Right atrium auricular region (tissue), 2 donors: ENCODE measurements at regions not wholly inside any gene's neighbourhood (a gene's known extent, or its start where the extent isn't known, plus 50 kb on each side); places are given as distances from the start of the nearest gene placed in this dataset.
"Not testable (repeated sequence)": the region's sequence is repeated elsewhere in the genome, so short reads cannot be mapped to it uniquely, and the experiment has no call there.

ENCODE experiments used
- DNase-seq: peaks from one replicate; pipeline ENCODE4 v3.0.0-alpha.2; 2019; ENCODE audit warnings: low spot score
- H3K27ac ChIP-seq, 2 donors: fragments of 200-600 bp; sonication (generic); 1 replicate in 1 of 2; 2 replicates in 1 of 2; pipeline ENCODE4 v1.5.1; 2016 to 2019
- H3K27me3 ChIP-seq, 2 donors: fragments of 200-600 bp; sonication (generic); one replicate each; pipeline versions ENCODE4 v1.5.1 to v1.6.0; 2017 to 2019
- H3K36me3 ChIP-seq: fragments of 200-600 bp; sonication (generic); one replicate; pipeline ENCODE4 v1.5.1; 2016
- H3K4me1 ChIP-seq, 2 donors: fragments of 200-600 bp; sonication (generic); one replicate each; pipeline versions ENCODE4 v1.5.1 to v1.6.0; 2017 to 2019
- H3K4me3 ChIP-seq, 2 donors: fragments of 200-600 bp; sonication (generic); 1 replicate in 1 of 2; 2 replicates in 1 of 2; pipeline ENCODE4 v1.5.1; 2017 to 2019; ENCODE audit warnings: mild to moderate bottlenecking in 1 of 2, moderate library complexity in 1 of 2
- H3K9me3 ChIP-seq, 2 donors: fragments of 200-600 bp; sonication (generic); one replicate each; pipeline ENCODE4 v1.5.1; 2019
- TF ChIP-seq, protein P1 (sequence below), 2 donors: fragments of 200-600 bp; sonication (generic); IDR thresholded peaks; one replicate each; pipeline ENCODE4 v1.5.1; 2019; ENCODE audit warnings: antibody characterized with exemption in 2 of 2

DNA sequence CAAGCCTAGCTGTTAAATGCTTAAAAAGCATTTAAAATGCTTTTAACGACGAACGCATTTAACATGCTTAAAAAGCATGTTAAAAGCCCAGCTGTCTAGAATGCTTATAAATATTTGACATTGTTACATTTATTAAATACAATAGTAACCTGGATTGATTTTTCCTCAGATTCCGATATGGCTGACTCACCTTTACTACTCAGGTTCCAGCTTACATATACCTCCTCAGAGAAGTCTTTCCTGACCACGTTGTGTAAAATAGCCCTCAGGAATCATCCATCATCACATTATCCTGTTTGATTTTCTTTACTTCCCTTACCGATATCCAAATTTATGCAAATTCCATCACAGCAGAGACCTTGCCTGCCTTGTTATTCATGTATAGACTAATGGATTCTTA lies 51.4 kb downstream of the SLC41A2 start:
- H3K4me1 ChIP-seq: peaks cover 0 to 6% of the 10 kb centered on the region in 2 donors
- no peak overlapping the region for H3K27ac ChIP-seq
- DNase-seq: no peak
- TF ChIP-seq, protein P1, sequence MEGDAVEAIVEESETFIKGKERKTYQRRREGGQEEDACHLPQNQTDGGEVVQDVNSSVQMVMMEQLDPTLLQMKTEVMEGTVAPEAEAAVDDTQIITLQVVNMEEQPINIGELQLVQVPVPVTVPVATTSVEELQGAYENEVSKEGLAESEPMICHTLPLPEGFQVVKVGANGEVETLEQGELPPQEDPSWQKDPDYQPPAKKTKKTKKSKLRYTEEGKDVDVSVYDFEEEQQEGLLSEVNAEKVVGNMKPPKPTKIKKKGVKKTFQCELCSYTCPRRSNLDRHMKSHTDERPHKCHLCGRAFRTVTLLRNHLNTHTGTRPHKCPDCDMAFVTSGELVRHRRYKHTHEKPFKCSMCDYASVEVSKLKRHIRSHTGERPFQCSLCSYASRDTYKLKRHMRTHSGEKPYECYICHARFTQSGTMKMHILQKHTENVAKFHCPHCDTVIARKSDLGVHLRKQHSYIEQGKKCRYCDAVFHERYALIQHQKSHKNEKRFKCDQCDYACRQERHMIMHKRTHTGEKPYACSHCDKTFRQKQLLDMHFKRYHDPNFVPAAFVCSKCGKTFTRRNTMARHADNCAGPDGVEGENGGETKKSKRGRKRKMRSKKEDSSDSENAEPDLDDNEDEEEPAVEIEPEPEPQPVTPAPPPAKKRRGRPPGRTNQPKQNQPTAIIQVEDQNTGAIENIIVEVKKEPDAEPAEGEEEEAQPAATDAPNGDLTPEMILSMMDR (IDR thresholded peaks at IDR 0.05): no peak
- no peaks in the 10 kb centered on the region for H3K27me3 ChIP-seq
- H3K36me3 ChIP-seq: no peaks in the 10 kb centered on the region
- no peaks in the 10 kb centered on the region for H3K9me3 ChIP-seq
- no peak overlapping the region for H3K4me3 ChIP-seq

DNA sequence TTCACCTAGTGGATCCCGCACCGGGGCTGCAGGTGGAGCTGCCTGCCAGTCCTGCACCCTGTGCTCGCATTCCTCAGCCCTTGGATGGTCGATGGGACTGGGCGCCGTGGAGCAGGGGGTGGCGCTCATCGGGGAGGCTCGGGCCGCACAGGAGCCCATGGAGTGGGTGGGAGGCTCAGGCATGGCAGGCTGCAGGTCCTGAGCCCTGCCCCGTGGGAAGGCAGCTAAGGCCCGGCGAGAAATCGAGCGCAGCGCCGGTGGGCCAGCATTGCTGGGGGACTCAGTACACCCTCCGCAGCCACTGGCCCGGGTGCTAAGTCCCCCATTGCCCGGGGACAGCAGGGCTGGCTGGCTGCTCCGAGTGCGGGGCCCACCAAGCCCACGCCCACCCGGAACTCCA lies 52.6 kb downstream of the SLC41A2 start:
- not testable (repeated sequence) for DNase-seq, H3K4me3 ChIP-seq, H3K36me3 ChIP-seq, H3K27me3 ChIP-seq, H3K27ac ChIP-seq, H3K9me3 ChIP-seq, H3K4me1 ChIP-seq

DNA sequence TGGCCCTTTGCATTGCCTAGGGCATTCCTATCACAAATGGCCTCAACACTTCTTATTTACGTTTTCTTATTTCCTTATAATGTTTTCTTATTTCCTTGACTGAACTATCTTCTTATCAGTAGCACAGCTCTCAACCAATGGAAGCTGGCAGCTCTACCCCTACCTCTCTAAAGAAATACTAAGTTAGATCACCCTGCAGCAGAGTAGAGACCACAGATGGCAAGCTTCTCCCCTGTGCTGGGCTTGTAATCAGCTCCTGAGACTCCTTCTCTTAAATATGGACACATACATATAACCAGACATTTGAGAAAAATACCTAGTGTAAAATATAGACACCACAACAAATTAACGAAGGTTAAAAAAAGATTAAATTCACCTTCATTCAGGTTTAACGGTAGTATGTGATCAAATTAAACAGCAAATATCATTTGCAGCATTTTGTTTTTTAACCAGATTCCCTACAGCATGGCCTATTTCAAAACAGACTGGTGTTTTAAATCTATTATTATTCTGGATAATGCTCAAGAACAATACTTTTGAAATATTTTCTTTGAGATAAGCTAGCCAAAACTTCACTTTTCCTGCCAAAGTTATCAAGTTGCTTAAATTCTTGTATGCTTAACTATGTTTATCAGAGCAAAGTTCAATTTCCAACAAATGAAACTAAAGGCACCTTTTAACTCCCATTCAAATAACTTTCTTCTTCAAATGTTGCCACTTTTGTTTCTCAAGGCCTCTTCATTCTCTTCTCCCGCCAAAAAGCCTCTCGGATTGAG lies 54.3 kb downstream of the SLC41A2 start:
- no peak overlapping the region for H3K27ac ChIP-seq
- H3K9me3 ChIP-seq: no peaks in the 10 kb centered on the region
- no peak overlapping the region for H3K4me3 ChIP-seq
- no peaks in the 10 kb centered on the region for H3K27me3 ChIP-seq
- no peaks in the 10 kb centered on the region for H3K36me3 ChIP-seq
- TF ChIP-seq, protein P1 (IDR thresholded peaks at IDR 0.05): no peak
- H3K4me1 ChIP-seq: peaks cover 0 to 6% of the 10 kb centered on the region in 2 donors
- DNase-seq: no peak

DNA sequence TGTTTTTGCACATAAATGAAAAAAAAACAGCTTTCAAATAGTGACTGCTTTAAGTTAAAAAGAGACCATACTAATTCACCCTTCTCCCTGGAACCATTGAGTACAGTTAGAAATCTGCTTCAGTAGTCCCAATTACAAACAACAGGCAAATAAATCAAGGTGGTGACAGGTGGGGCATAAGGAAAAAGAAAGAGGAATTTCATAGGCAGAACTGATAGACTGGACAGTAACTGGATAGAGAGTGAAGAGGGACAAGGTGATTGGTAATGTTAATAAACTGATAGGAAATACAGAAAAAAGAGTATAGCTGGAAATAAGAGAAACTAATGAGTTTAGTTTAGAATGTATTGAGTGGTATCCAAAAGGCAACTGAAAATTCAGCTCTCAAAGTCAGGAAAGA lies 56.0 kb downstream of the SLC41A2 start:
- TF ChIP-seq, protein P1 (IDR thresholded peaks at IDR 0.05): no peak
- Histone ChIP-seq H3K27me3 (no peaks in the 10 kb centered on the region), H3K36me3 (no peaks in the 10 kb centered on the region), H3K9me3 (no peaks in the 10 kb centered on the region), H3K27ac (no peak overlapping the region), H3K4me1 (peaks cover 0 to 6% of the 10 kb centered on the region in 2 donors), H3K4me3 (no peak overlapping the region)
- DNase-seq: no peak

DNA sequence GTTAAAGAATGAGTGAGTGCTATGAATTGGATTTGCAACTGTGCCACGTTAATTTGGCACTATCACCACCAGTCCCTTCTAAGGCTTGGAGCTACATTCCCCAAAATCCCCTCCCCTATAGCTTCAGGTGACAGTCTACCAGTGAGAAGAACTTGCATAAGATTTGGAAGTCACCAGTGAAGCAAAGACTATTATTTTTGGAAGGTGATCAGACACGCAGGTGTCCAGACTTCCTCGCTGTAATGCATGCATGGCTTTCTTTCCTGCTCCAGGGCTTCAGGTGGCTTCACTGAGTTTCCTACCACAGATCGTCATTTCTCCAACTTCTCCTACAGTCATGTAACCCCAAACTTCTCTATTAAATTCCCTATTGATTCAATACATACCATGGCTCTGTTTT lies 61.4 kb downstream of the SLC41A2 start:
- TF ChIP-seq, protein P1 (IDR thresholded peaks at IDR 0.05): no peak
- no peak overlapping the region for H3K4me3 ChIP-seq
- no peaks in the 10 kb centered on the region for H3K9me3 ChIP-seq
- no peak overlapping the region for H3K27ac ChIP-seq
- H3K27me3 ChIP-seq: no peaks in the 10 kb centered on the region
- no peak for DNase-seq
- no peaks in the 10 kb centered on the region for H3K36me3 ChIP-seq
- no peaks in the 10 kb centered on the region for H3K4me1 ChIP-seq

DNA sequence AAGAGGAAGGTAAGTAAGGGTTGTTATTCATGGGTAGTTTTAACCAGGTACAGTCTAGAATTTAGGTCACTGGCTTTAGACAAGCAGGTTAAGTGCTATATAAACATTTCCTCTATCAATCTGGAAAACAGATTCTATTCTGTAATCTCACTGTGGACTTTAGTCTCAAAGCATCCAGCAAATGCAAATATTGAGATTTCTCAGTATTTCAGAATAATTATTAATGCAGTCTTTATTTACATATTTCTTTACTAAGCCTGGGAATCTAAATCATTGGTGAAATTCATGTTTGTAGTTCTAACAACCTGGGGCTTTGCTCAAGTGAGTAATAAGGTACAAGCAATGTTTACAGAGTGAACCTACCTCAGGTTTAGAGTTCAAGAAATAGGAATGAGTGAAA lies 61.9 kb downstream of the SLC41A2 start:
- no peaks in the 10 kb centered on the region for H3K36me3 ChIP-seq
- no peak for DNase-seq
- H3K9me3 ChIP-seq: no peaks in the 10 kb centered on the region
- no peak overlapping the region for H3K4me3 ChIP-seq
- H3K27me3 ChIP-seq: no peaks in the 10 kb centered on the region
- H3K4me1 ChIP-seq: no peaks in the 10 kb centered on the region
- no peak overlapping the region for H3K27ac ChIP-seq
- TF ChIP-seq, protein P1 (IDR thresholded peaks at IDR 0.05): no peak
